SU-DHL-6 (cell line): ENCODE measurements at regions not wholly inside any gene's neighbourhood (a gene's known extent, or its start where the extent isn't known, plus 50 kb on each side); places are given as distances from the start of the nearest gene placed in this dataset.

Source experiments
- CTCF ChIP-seq: fragments of 200-600 bp; sonication (generic); IDR thresholded peaks from one replicate; pipeline ENCODE4 v1.5.1; 2017; ENCODE audit warnings: antibody characterized with exemption, mild to moderate bottlenecking, low read length, moderate library complexity; ENCODE audit not compliant: insufficient read depth, poor library complexity, severe bottlenecking
- EZH2phosphoT487 ChIP-seq: fragments of 200-600 bp; sonication (generic), shearing (Covaris generic); conservative IDR thresholded peaks from 2 replicates; pipeline ENCODE4 v1.6.1; 2018; ENCODE audit warnings: mild to moderate bottlenecking, antibody characterized with exemption, low read length, moderate library complexity, mixed read lengths

- no peak for TF ChIP-seq CTCF
- no peak for TF ChIP-seq EZH2phosphoT487
Observed at GRCh38 chr7:149621776-149622175, 124.2 kb upstream of the ZNF746 start.
